GM12864 (cell line): ENCODE measurements at regions not wholly inside any gene's neighbourhood (a gene's known extent, or its start where the extent isn't known, plus 50 kb on each side); places are given as distances from the start of the nearest gene placed in this dataset.
"Not testable (repeated sequence)": the region's sequence is repeated elsewhere in the genome, so short reads cannot be mapped to it uniquely, and the experiment has no call there.

Source experiments
- DNase-seq: peaks from one replicate; pipeline ENCODE4 v3.0.0-alpha.2; 2011; ENCODE audit warnings: low read depth
- H3K4me3 ChIP-seq: 2 replicates; pipeline ENCODE4 v1.5.1; 2011; ENCODE audit warnings: mild to moderate bottlenecking, low read depth, low read length, control low read depth
- TF ChIP-seq, protein P1 (sequence below): IDR thresholded peaks from 2 replicates; pipeline ENCODE4 v1.5.1; 2011; ENCODE audit warnings: low read depth, mild to moderate bottlenecking, moderate library complexity, low read length, control low read depth, inconsistent platforms; ENCODE audit errors: missing control alignments

DNA sequence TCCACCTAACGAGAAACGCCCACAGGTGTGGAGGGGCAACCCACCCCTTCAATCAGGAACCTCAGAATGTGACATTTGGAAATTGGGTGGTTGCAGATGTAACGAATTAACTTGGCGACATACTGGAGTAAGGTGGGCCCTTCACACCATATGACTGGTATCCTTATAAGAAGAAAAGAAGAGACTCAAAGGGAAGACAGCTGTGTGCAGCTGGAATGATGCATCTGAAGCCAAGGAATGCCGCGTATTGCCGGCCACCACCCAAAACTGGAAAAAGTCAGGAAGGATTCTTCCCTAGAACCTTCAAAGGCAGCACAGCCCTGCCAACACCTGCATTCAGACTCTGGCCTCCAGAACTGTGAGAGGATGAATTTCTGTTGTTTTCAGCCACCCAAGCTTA, 270.0 kb upstream of the FRG2C start:
- not testable (repeated sequence) for H3K4me3 ChIP-seq, DNase-seq

DNA sequence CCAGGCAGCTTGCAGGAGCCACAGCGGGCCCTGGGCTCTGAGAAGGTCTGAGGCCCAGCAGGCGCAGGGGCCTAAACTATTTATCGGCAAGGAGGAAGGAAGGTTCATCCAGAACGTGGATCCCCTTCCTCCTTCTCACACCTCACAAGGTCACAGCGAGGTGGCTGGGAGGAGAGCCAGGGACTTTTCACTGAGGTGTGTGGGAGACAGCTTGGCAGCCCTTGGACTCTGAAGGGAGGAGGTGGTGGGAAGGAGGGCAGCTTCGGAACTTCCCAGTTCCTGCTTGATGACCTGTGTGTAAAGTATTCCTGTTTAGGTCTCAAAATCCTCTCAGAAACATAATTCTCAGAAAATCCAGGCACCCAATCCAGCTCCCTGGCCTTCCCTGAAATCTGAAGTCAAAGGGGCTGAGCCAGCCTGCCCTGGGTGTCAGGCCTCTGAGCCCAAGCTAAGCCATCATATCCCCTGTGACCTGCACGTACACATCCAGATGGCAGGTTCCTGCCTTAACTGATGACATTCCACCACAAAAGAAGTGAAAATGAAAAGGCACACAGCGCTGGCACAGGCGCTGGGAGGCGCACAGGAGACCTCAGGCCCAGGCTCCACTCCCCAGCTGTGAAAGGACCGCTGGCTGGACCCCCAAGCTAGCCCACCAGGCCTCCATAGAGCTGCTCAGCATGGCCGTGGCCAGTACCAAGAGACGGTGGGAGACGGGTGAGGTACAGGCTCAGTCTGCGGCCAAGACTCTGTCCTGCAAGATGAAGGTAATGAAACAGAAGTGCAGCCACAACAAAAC, 269.4 kb upstream of the FRG2C start:
- DNase-seq, H3K4me3 ChIP-seq: not testable (repeated sequence)

DNA sequence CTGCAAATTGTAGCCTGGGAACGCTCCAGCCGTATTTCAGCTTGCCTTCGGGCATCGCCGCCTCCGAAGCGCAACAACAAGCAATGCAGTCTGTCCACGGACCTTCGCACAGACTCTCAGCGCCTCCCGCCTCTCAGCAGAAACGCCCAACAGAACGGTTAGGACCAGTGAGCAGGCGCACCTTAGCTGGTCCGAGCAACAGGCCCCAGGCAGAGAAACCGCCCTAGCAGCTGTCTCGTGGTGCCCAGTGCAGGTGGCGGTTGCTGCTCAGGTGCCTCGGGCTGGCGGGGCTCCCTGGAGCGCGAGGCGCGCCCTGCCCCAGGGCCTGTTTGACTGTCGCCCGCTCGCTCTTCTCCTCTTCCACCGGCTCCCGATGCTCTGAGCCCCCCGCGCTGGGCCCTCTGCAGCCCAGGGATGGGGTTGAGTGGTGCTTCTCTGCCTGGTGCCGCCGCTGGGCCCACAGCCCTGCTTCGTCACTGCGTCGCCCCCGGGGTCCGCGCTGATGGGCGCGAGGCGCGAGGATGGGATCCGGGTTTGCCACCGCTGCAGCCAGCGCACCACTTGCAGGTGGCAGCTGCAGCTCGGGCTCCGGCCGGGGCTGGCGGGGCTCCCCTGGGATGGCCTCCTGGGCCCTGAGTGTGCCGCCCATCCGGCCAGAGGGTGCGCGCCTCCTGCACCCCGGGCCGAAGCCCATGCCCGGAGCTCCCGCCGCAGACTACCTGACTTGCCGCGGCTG, 268.4 kb upstream of the FRG2C start:
- TF ChIP-seq, protein P1, sequence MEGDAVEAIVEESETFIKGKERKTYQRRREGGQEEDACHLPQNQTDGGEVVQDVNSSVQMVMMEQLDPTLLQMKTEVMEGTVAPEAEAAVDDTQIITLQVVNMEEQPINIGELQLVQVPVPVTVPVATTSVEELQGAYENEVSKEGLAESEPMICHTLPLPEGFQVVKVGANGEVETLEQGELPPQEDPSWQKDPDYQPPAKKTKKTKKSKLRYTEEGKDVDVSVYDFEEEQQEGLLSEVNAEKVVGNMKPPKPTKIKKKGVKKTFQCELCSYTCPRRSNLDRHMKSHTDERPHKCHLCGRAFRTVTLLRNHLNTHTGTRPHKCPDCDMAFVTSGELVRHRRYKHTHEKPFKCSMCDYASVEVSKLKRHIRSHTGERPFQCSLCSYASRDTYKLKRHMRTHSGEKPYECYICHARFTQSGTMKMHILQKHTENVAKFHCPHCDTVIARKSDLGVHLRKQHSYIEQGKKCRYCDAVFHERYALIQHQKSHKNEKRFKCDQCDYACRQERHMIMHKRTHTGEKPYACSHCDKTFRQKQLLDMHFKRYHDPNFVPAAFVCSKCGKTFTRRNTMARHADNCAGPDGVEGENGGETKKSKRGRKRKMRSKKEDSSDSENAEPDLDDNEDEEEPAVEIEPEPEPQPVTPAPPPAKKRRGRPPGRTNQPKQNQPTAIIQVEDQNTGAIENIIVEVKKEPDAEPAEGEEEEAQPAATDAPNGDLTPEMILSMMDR, result no peak
- H3K4me3 ChIP-seq, result no peak overlapping the region
- no peak for DNase-seq

DNA sequence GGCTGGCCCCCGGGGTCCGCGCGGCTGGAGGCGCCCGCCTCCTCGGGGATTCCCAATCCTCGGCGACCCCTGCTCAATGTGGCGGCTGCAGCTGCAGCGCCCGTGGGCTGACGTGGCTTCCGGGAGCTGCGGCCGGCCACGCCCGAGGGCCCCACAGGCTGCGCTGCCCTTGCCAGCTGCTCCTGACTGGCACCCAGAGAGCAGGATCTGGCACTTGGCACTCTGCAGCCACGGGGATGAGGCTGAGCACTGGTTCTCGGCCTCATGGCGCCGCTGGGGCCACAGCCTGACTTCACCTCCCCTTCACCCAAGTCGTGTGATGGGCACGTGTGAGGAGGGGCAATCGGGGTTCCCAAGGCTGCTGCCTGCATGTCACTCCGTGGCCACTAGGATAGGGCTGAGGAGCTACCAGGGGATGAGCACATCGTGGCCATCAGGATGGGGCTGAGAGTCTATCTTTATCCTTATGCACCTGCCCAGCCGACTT, 267.8 kb upstream of the FRG2C start:
- H3K4me3 ChIP-seq, result no peak overlapping the region
- TF ChIP-seq, protein P1, result no peak
- DNase-seq, result no peak

DNA sequence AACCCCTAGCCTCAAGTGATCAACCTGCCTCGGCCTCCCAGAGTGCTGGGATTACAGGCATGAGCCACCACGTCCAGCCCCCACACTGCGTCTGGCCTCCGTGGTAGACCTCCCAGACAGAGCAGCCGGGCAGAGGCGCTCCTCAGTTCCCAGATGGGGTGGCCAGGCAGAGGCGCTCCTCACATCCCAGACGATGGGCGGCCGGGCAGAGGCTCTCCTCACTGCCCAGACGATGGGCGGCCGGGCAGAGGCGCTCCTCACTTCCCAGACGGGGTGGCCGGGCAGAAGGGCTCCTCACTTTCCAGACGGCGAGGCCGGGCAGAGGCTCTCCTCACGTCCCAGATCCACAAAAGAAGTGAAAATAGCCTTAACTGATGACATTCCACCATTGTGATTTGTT, 266.6 kb upstream of the FRG2C start:
- H3K4me3 ChIP-seq, DNase-seq: not testable (repeated sequence)

DNA sequence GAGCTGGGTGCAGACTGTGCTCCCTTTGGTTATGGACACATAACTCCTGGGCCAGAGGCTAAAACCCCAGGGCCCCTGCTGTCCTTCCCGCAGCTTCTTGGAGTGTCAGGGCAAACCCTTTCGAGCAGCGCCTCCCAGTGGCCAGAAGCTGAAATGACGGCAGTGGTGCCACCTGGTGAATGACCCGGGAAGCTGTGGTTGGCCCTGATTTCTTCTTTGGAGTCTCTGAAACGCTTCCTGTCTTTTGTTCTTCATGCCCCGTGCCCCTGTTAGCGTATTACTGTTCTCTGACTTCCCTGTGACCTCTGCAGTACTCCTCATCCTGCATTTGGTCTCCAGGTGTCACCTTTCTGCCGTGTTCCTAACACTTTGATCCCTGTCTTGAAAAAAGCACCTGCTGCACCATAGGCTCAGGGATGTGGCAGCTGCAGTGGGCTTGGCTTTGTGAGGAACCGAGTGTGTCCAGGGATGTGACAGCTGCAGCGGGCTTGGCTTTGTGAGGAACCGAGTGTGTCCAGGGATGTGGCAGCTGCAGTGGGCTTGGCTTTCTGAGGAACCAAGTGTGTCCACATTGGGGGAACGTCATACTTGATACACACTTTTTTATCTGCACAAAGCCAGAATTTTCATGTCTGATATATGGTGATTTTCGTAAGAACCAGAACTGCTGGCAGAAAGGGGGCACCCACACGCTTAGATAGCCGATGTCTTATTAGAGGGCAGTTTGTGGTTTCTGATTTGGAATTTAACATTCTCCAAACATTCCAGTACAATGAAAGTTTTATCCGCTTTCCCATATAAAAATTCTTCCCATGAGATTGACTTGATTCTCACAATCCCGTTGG, 241.8 kb upstream of the FRG2C start:
- DNase-seq, result not testable (repeated sequence)

DNA sequence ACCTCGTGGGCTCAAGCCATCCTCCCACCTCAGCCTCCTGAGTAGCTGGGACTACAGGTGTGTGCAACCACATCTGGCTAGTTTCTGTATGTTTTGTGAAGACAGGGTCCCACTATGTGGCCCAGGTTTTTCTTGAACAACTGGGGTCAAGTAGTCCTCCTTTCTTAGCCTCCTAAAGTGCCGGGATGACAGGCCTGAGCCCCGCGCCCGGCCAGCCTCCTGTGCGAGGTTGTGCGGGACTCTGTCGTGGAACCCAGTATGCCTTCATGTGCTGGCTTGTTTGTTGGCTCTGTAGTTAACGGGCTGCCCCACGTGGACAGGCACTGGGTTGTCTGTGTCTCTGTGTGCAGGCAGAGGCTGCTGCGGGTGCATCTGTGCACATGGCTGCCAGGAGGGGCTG, 238.7 kb upstream of the FRG2C start:
- not testable (repeated sequence) for DNase-seq, H3K4me3 ChIP-seq

More for the DNA sequence above, 241.8 kb upstream of the FRG2C start:
- not testable (repeated sequence) for H3K4me3 ChIP-seq

DNA sequence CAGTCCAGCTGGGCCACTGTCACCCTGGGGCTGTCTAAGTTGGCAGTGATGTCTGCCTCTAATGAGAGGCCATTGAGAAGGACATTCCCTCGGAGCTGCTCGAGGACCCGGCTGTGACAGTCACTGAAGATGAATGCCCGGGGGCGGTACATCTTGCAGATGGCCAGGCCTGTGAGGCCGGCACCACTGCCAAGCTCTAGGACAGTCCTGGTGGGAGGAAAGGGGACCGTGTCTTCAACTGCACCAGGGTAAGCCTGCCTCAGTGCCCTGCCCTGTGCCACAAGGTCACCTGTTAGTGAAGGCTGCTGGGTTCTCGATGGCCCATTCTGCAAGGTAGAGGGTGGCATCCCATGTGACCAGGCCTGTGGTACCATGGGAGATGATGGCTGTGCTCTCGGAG, 236.6 kb upstream of the FRG2C start:
- H3K4me3 ChIP-seq, DNase-seq: not testable (repeated sequence)

DNA sequence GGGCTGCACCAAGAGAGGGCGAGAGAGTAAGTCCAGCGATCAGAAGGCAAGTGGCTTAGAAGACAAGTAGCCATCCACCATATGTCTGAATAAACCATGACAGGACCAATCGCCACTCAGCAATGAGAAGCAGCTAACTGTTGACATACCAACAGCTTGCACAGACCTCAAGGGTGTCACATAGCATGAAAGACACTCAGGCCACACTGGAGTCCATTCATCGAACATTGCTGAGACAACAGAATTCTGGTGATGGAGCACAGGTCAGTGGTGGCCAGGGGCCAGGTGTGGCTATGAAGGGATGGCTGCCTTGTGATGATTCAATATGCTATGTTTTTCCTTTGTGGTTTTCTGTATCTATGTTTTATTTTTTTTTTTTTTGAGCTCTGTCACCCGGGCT, 236.2 kb upstream of the FRG2C start:
- not testable (repeated sequence) for H3K4me3 ChIP-seq, DNase-seq

DNA sequence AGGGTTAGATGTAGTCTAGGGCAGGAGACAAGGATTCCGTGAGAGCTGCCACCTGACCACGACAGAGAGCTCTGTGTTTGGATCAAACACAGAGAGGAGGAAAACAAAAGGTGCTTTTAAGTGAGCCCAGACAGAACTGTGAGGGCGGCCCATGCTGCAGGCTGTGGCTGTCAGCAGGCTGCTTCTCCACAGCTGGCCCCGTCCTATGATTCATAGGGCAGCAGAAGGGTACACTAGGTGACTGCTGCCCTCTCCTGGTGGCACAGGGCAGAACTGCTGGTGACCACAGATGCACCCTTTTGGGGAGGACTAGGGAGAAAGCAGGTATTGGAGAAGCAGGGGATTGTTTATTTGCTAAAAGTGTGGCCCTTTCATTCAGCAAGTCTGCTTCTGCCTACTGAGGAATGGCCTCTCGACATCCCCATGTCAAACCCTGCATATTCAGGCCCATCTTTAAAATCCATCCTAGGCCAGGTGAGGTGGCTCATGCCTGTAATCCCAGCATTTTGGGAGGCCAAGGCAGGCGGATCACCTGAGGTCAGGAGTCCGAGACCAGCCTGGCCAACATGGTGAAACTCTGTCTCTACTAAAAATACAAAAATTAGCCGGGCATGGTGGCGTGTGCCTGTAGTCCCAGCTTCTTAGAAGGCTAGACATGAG, 234.4 kb upstream of the FRG2C start:
- H3K4me3 ChIP-seq, DNase-seq: not testable (repeated sequence)

DNA sequence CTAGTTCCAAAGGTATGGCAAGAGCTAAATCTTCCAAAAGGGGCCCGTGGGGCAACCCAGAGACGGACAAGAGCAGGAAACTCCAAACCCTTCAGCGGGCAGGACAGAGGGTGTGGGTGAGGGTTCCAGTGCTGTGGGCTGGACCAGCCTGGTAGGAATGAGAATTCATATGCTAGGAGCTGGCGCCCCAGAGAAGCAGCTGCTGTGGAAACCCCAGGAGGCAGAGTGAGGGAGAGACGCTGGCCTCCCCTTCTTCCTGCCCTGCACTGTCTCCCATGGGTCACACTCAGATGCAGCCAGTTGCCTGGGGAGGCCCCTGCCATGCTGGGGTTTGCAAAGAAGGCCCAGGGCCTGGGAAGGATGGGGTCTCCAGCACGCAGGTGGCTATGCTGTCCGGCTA, 233.7 kb upstream of the FRG2C start:
- DNase-seq, H3K4me3 ChIP-seq: not testable (repeated sequence)

DNA sequence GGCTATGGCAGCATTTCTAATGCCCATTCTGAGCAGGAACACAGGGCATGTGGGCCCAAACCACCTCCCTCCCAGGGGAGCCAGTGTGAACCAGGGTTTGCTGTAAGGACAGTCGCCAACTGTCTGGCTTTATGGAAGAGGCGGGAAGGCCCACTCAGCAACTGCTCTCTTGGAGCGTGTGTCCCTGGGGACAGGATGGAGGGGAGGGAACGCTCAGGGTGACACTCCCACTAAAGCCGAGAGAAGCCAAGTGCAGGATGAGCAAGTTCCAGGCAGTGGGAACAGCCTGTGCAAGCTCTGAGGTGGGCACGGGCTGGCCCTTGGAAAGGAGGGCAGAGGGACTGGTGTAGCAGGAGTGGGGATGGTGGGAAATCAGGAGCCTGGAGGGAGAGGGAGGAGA, 233.0 kb upstream of the FRG2C start:
- DNase-seq, H3K4me3 ChIP-seq: not testable (repeated sequence)

DNA sequence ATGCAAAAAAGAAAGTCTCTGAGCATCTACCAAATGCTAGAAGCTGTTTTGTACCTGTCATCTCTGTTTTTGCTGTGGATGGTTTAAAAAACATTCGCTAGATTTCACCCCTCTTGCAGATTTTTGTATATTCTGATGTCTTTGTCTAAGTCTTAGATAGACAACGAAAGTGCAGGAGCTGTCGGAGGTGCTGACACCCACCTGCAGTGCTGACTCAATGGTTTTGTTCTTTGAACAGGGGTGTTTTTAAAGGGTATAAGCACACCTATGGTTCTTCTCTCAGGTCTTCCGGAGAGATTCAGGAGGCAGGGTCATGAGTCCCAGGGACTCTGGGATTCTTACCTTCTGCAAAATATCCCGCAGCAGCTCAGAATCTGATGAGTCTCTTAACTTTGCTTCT, 231.7 kb upstream of the FRG2C start:
- not testable (repeated sequence) for H3K4me3 ChIP-seq, DNase-seq

DNA sequence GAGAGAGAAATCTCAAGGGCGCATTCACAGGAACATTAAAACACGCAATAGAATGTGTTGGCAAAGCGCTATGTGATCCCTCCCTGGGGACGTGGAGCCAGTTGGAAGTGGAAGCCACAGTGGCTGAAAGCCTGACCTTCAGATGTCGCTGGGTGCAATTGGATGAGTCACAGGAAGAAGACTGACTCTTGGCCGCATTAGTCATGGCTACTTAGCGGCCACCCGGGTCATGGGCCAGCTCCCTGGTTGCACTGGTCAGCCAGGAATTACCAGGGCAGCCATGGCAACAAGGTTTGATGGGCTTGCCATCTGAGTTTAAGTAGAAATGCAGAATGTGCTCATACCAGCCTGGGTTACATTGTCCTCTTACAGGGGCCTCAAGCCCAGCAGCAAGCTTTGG, 231.2 kb upstream of the FRG2C start:
- not testable (repeated sequence) for H3K4me3 ChIP-seq, DNase-seq

DNA sequence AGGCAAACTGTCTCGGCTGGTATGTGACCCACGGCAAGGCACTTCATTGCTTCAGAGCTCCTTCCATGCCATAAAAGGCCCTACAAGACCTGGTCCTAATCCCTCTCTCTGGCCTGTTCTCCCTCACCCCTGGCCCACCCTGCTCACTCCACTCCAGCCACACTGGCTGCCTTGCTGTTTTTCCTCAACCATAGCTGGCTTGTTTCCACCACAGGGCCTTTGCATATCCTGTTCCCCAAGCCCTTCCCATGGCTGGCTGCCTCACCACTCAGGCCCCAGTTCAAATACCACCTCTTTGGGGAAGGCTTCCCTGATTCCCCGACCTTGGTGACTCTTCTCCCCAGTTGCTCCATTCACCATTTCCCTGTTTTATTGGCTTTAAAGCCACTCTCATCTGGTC, 230.8 kb upstream of the FRG2C start:
- DNase-seq, H3K4me3 ChIP-seq: not testable (repeated sequence)
